Mesothelial cell of epicardium (in vitro differentiated cells): ENCODE measurements at regions not wholly inside any gene's neighbourhood (a gene's known extent, or its start where the extent isn't known, plus 50 kb on each side); places are given as distances from the start of the nearest gene placed in this dataset.

Experiments
- DNase-seq, 2 experiments: peaks; one replicate each; pipeline ENCODE4 v3.0.0; 2021; ENCODE audit warnings: low spot score in 2 of 2; ENCODE audit not compliant: unreplicated experiment in 2 of 2
- H3K27ac Mint-ChIP-seq: 2 replicates; pipeline ENCODE4 v1.8.0; 2021; ENCODE audit warnings: mixed read lengths
- H3K27me3 Mint-ChIP-seq: 2 replicates; pipeline ENCODE4 v1.8.0; 2021; ENCODE audit warnings: low read depth, mixed read lengths
- H3K36me3 Mint-ChIP-seq: 2 replicates; pipeline ENCODE4 v1.8.0; 2021; ENCODE audit warnings: mixed read lengths
- H3K4me1 Mint-ChIP-seq: 2 replicates; pipeline ENCODE4 v1.8.0; 2021; ENCODE audit warnings: mixed read lengths
- H3K4me3 Mint-ChIP-seq: 2 replicates; pipeline ENCODE4 v1.8.0; 2021; ENCODE audit warnings: mild to moderate bottlenecking, moderate library complexity, mixed read lengths
- H3K9me3 Mint-ChIP-seq: 2 replicates; pipeline ENCODE4 v1.8.0; 2021; ENCODE audit warnings: mixed read lengths
- TF ChIP-seq, protein P1 (sequence below): fragments of 200-600 bp; sonication (generic); IDR thresholded peaks from one replicate; pipeline ENCODE4 v1.5.0; 2021; ENCODE audit warnings: antibody characterized with exemption; ENCODE audit not compliant: unreplicated experiment

DNA sequence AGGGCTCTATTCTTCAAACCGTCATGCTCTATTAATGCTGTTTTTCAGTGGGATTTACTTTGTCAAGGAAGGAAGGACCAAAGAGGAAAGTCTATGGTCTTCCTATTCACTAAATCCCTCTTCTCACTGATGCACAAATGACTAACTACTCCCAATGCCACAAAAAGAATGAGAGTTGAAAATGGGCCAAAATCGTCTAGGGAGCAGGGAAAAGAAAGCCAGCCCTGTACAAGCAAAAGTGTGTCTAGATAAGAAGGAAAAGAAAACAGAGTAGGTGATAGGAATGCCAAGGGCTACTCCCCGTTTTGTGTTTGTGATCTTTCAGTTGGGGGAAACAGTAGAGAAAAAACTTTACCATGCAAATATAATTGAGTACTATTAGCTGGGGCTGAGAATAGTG is 97.2 kb upstream of the TMCO5A start:
- no peak overlapping the region for H3K4me3 Mint-ChIP-seq
- H3K36me3 Mint-ChIP-seq: peaks cover 7% of the 10 kb centered on the region
- no peaks in the 10 kb centered on the region for H3K27me3 Mint-ChIP-seq
- H3K4me1 Mint-ChIP-seq: peaks cover 7% of the 10 kb centered on the region
- no peak overlapping the region for H3K27ac Mint-ChIP-seq
- DNase-seq: no peak
- H3K9me3 Mint-ChIP-seq: peaks cover 22% of the 10 kb centered on the region
- TF ChIP-seq, protein P1, sequence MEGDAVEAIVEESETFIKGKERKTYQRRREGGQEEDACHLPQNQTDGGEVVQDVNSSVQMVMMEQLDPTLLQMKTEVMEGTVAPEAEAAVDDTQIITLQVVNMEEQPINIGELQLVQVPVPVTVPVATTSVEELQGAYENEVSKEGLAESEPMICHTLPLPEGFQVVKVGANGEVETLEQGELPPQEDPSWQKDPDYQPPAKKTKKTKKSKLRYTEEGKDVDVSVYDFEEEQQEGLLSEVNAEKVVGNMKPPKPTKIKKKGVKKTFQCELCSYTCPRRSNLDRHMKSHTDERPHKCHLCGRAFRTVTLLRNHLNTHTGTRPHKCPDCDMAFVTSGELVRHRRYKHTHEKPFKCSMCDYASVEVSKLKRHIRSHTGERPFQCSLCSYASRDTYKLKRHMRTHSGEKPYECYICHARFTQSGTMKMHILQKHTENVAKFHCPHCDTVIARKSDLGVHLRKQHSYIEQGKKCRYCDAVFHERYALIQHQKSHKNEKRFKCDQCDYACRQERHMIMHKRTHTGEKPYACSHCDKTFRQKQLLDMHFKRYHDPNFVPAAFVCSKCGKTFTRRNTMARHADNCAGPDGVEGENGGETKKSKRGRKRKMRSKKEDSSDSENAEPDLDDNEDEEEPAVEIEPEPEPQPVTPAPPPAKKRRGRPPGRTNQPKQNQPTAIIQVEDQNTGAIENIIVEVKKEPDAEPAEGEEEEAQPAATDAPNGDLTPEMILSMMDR: no peak

DNA sequence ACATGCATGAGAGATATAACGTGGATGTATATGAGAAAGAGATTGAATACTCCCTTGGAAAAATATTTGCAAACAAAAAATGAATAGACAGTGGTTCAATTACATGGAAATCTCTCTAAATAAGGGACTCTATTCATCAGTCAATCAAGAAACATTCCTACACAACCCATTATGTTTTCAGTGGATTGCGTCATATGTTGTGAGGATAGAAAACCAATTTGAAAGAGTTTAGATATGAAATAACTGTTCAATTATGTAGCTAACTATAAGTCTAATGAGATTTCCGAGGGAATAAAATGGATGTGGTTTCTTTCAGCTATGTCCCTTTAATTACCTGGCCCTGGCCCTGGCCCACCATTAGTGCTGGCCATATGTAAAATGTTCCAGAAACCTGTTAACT is 86.7 kb upstream of the TMCO5A start:
- TF ChIP-seq, protein P1: no peak
- Mint-ChIP-seq H3K27me3 (peaks cover 2% of the 10 kb centered on the region), H3K4me1 (peaks cover 5% of the 10 kb centered on the region), H3K9me3 (peaks cover 26% of the 10 kb centered on the region), H3K4me3 (no peak overlapping the region), H3K27ac (no peak overlapping the region), H3K36me3 (no peaks in the 10 kb centered on the region)
- no peak for DNase-seq

DNA sequence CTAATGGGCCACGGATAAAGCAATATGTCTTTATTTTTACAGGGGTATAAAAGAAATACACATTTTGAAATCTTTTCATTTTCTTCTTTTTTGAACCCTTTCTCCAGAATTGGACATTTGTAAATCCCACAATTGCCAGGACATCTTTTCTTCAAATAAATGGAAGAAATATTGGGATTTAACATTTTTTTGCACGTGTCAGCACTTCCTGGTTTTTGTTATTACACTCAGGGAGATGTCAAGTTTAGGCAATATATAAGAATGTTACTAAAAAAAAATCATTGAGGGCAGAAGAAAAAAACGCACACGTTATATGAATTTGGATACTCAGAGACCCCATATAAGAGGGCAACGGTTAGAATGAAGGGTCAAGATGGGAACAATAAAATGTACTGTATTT is 78.3 kb upstream of the TMCO5A start:
- no peak overlapping the region for H3K4me3 Mint-ChIP-seq

DNA sequence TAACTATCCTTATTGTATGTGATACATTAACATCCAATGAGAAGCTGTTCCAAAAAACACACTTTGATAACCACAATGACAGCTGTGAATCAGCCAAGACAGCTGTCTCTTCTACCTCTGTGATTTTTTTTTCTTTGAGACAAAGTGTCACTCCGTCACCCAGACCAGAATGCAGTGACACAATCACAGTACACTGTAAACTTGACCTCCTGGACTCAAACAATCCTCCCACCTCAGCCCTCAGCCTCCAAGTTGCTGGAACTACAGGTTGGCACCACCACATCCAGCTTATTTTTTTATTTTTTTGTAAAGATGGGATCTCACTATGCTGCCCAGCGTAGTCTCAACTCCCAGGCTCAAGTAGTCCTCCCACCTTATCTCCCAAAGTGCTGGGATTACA is 73.5 kb upstream of the TMCO5A start:
- no peaks in the 10 kb centered on the region for H3K4me1 Mint-ChIP-seq
- TF ChIP-seq, protein P1: no peak
- H3K4me3 Mint-ChIP-seq: no peak overlapping the region
- no peak for DNase-seq
- H3K36me3 Mint-ChIP-seq: no peaks in the 10 kb centered on the region
- H3K27ac Mint-ChIP-seq: no peak overlapping the region
- H3K9me3 Mint-ChIP-seq: peaks cover 18% of the 10 kb centered on the region
- H3K27me3 Mint-ChIP-seq: peaks cover 3% of the 10 kb centered on the region

More for the DNA sequence above, 78.3 kb upstream of the TMCO5A start:
- DNase-seq: no peak
- TF ChIP-seq, protein P1: no peak
- H3K4me1 Mint-ChIP-seq: no peaks in the 10 kb centered on the region
- H3K27ac Mint-ChIP-seq: no peak overlapping the region
- H3K27me3 Mint-ChIP-seq: no peaks in the 10 kb centered on the region
- H3K36me3 Mint-ChIP-seq: no peaks in the 10 kb centered on the region
- H3K9me3 Mint-ChIP-seq: peaks cover 12% of the 10 kb centered on the region

DNA sequence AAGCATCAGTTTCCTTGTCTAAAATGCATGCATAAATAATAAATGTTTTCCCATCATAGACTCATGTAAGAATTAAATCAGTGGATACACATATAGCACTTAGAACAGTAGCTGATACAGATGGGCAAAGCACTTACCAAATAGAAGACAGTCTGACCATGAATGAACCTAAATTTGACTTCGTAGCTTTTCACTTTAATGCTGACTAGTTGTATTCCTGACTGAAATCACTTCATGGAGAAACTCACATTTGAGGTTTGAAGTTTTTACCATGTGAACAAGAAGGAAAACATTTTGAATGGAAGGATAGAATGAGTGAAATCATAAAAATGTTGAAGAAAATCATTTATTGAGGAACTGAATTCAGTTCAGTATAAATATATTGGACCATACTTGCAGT is 68.8 kb upstream of the TMCO5A start:
- Mint-ChIP-seq H3K9me3 (peaks cover 18% of the 10 kb centered on the region), H3K27ac (no peak overlapping the region), H3K36me3 (no peaks in the 10 kb centered on the region), H3K4me3 (no peak overlapping the region), H3K4me1 (no peaks in the 10 kb centered on the region), H3K27me3 (peaks cover 3% of the 10 kb centered on the region)
- TF ChIP-seq, protein P1: no peak
- no peak for DNase-seq

DNA sequence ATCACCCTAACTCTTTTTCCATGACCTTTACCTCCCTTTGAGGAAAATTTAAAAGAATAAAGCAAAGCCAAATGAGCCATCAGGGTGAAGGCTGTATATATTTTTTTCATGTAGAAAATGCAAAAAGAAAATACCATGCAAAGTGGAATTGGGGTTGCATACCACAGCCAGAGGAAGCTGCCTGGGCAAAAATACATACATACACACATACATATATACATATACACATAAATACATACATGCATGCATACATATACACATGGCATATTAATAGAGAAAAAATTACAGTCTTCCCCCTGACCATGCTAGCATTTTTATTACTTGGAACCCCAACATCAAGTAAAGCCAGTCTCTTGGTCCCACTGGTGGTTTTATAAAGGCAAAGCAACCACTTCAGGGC is 63.7 kb upstream of the TMCO5A start:
- Mint-ChIP-seq H3K4me3 (no peak overlapping the region), H3K27ac (no peak overlapping the region), H3K27me3 (no peaks in the 10 kb centered on the region), H3K9me3 (no peaks in the 10 kb centered on the region), H3K4me1 (peaks cover 10% of the 10 kb centered on the region), H3K36me3 (no peaks in the 10 kb centered on the region)
- TF ChIP-seq, protein P1: no peak
- no peak for DNase-seq
